ENCODE measurements at regions not wholly inside any gene's neighbourhood (a gene's known extent, or its start where the extent isn't known, plus 50 kb on each side); places are given as distances from the start of the nearest gene placed in this dataset.

GRCh38 chr2:76640905-76641304 is 881.3 kb downstream of the LRRTM4 start:
- no peaks in the 10 kb centered on the region for H3K36me3 ChIP-seq (ENCODE audit: control insufficient read depth in 2 of 2, extremely low read depth in 1 of 2, insufficient read depth in 2 of 2, low read length in 2 of 2)
- no peak overlapping the region for H3K4me3 ChIP-seq (replicated peaks in 1 of 3; ENCODE audit: insufficient read depth in 1 of 3, low read depth in 1 of 3, low read length in 3 of 3)
- H3K9me3 ChIP-seq (replicated peaks; ENCODE audit: control insufficient read depth, insufficient read depth, low read length): peaks cover 1% of the 10 kb centered on the region
- H3K4me1 ChIP-seq (ENCODE audit: control insufficient read depth, extremely low read depth, insufficient read depth, low read length): no peaks in the 10 kb centered on the region
- no peaks in the 10 kb centered on the region for H3K9me1 ChIP-seq (replicated peaks; ENCODE audit: control insufficient read depth, extremely low read depth, insufficient read depth, low read length)
- BruUV-seq (replicated peaks): no TSS peak
- no peak overlapping the region for H3K27ac ChIP-seq (ENCODE audit: insufficient read depth, low read depth, low read length)
- ChIA-PET CTCF (no interaction called here), POLR2A (no interaction called here)
- no peaks in the 10 kb centered on the region for H3K79me2 ChIP-seq (ENCODE audit: control insufficient read depth, insufficient read depth, low read length)
- H3K4me2 ChIP-seq (ENCODE audit: insufficient read depth, low read length): no peak overlapping the region
- dilution Hi-C loops (cut with MboI; ENCODE audit: extremely low pct_ligation_motif_present, low sequenced_read_pairs): no loop called here
- H2AFZ ChIP-seq (ENCODE audit: low read depth, low read length): no peak overlapping the region
- no peak for TF ChIP-seq MAX (IDR thresholded peaks at IDR 0.05; ENCODE audit: insufficient read depth, insufficient read length)
- TF ChIP-seq POLR2AphosphoS5 (IDR thresholded peaks at IDR 0.05; ENCODE audit: insufficient read depth, low read depth, low read length): no peak
- TF ChIP-seq GATA2 (IDR thresholded peaks at IDR 0.05; ENCODE audit: insufficient read depth, insufficient read length, low read depth, low read length): no peak
- TF ChIP-seq MYC (IDR thresholded peaks at IDR 0.05; ENCODE audit: low read depth, low read length): no peak
- no peak for TF ChIP-seq CTCF (IDR thresholded peaks at IDR 0.05; ENCODE audit: extremely low read depth in 1 of 2, insufficient read depth in 1 of 2, low read depth in 1 of 2, low read length in 2 of 2)
- no peak for TF ChIP-seq POLR2A (IDR thresholded peaks at IDR 0.05; ENCODE audit: low read depth, low read length)
- no peak for TF ChIP-seq EZH2 (IDR thresholded peaks at IDR 0.05; ENCODE audit: borderline replicate concordance, low read depth, low read length, severe bottlenecking)
- TF ChIP-seq FOS (IDR thresholded peaks at IDR 0.05; ENCODE audit: borderline replicate concordance, insufficient read depth, low read length): no peak
- TF ChIP-seq JUN (IDR thresholded peaks at IDR 0.05; ENCODE audit: borderline replicate concordance, insufficient read depth, insufficient read length, low read depth): no peak
- H3K27me3 ChIP-seq (ENCODE audit: control insufficient read depth in 2 of 2, insufficient read depth in 2 of 2, low read length in 2 of 2): no peaks in the 10 kb centered on the region
- DNase-seq (ENCODE audit: low read depth, low spot score) (no peak), FAIRE-seq (no peak)
- no peak overlapping the region for H3K9ac ChIP-seq (replicated peaks; ENCODE audit: extremely low read depth, insufficient read depth, low read length)
- H4K20me1 ChIP-seq (replicated peaks; ENCODE audit: control insufficient read depth, extremely low read depth, insufficient read depth, low read length): no peaks in the 10 kb centered on the region
- intact Hi-C loops (cut with micrococcal nuclease): no loop called here

Measured in endothelial cell of umbilical vein (primary cell).